Posterior cingulate gyrus (tissue), 11 donors: ENCODE measurements at regions not wholly inside any gene's neighbourhood (a gene's known extent, or its start where the extent isn't known, plus 50 kb on each side); places are given as distances from the start of the nearest gene placed in this dataset.
"Not testable (repeated sequence)": the region's sequence is repeated elsewhere in the genome, so short reads cannot be mapped to it uniquely, and the experiment has no call there.

Experiments
- DNase-seq, 10 donors: peaks; one replicate each; pipeline versions ENCODE4 v3.0.0 to v3.0.0-alpha.2; 2020 to 2021; ENCODE audit warnings: mixed read lengths in 3 of 10
- intact Hi-C: fragments of 100-400 bp; cut with DNase I; formaldehyde crosslinking; loops from one replicate; pipeline ENCODE4 v1.15.1; 2023

DNA sequence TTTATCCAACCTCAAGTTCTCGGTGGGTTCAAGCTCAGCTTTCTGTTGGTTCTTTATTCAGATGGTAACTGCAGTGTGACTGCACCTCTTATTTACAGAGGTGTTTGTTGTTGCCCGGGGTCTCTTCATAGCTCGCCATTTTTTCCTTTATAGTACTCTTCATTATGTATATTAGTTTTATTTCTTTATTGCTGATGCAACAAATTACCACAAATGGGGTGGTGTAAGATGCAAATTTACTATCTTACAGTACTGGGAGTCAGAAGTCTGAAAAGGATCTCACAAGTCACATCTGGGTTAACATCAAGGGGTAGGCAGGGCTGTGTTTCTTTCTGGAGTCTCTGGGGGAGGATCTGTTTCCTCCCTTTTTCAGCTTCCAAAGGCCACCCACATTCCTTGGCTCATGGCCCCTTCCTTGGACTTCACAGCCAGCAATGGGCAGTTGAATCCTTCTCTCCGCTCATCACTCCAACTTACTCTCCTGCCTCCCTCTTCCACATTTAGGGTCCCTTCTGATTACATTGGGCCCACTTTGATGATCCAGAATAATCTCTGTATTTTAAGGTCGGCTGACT is 241.2 kb downstream of the HAPSTR1 start:
- intact Hi-C loops, result no loop called here
- no peak for DNase-seq

- no peak for DNase-seq
- intact Hi-C loops, result no loop called here
Observed at GRCh38 chr16:9333469-9333868, 242.0 kb downstream of the HAPSTR1 start.

GRCh38 chr16:9334103-9334502 is 242.7 kb downstream of the HAPSTR1 start:
- intact Hi-C loops, result no loop called here

DNA sequence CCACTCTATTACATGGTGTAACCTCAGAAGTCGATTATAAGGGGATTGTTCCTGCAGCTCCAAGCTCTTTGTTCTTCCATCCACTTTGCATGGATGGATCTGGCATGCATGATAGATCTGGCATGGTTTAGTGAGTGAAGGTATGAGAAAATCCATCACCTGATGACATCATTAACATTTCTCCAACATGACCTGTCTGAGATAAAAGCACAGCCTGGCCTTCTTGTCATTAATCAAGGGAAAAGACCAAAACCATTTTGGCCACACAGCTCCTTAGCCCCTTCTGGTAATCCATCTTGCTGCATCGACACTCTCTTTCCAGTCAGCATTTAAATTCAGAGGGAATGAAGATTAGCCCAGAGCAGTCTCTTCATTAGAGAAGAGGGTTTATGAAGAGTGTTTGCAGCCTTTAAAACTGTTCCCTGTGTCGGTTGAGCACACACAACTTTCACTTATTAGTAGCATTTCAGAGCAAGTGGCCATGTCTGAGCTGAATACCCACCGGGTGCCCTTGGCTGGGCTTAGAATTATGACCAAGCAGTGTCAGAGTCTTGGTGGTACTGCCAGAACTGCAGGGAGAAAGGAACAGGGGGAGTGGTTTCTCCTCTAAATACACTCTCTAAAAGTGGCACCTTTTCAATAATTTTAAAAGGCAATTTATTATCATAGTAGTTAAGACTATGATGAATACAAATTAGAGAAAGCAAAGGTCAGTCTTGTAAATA is 246.0 kb downstream of the HAPSTR1 start:
- intact Hi-C loops, result no loop called here
- no peak for DNase-seq

More at GRCh38 chr16:9334103-9334502, 242.7 kb downstream of the HAPSTR1 start:
- DNase-seq, result no peak

- DNase-seq, result no peak
- intact Hi-C loops, result no loop called here
Observed at GRCh38 chr16:9338068-9338467, 246.6 kb downstream of the HAPSTR1 start.

GRCh38 chr16:9338510-9338909 is 247.1 kb downstream of the HAPSTR1 start:
- intact Hi-C loops, result no loop called here
- no peak for DNase-seq

GRCh38 chr16:9340526-9341256 is 249.2 kb downstream of the HAPSTR1 start:
- intact Hi-C loops, result no loop called here
- DNase-seq, result peak in 6 of 10 donors; percentile 30 to 92 (median 67)

DNA sequence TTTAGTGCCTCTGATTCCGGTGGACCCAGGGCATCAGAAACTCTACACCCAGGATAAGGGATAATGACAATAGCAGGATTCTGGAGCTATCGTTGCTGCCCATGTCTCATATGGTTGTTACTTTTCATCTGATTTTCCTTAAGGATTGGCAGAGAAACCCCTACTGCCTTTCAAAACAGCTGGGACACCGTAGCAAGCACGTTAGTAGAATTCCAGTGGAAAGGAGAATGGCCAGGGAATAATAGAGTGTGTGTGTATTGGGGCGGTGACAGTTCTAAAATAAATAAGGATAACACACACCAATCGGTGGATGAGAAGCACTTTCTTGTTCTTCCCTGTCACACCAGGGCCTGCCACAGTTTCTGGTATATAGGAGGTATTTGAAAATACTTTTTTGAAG is 251.8 kb downstream of the HAPSTR1 start:
- no peak for DNase-seq

DNA sequence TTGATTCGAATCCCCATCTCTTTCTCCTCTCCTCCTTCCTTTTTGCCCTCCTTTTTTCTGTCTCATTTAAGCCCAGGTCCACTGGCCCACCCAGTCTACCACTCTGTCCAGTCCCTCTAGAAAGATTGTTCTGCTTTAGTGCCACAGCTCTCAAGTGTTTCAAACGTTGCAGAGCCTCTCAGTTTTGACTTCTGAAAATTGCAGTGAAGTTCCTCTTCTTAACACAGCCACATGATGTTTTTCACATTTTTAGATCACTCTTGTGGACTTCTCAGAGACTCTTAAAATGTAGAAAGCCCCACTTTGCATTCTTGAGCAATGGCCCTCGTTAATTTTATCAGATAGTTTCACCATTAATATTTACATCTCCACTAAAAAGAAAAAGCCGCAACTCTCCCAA is 253.1 kb downstream of the HAPSTR1 start:
- DNase-seq, result no peak
- intact Hi-C loops, result no loop called here

More for the DNA sequence above, 251.8 kb downstream of the HAPSTR1 start:
- intact Hi-C loops, result no loop called here

DNA sequence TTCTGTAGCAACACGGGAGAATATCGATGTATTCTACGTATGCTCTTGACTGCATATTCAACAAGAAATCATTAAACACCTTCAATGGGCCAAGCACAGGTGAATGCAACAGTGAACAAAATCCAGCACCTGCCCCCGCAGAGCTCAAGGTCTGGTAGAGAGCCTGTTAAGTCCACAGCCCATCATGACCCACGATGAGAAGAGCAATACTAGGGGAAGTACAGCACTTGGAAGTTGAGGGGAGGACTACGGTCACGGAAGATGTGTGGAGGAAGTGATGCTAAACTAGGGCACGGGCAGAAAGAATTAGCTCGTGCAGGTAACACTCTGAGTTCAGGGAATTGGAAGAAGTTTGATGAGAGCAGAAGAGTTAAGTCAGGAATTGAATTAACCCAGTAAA is 253.6 kb downstream of the HAPSTR1 start:
- intact Hi-C loops, result no loop called here

DNA sequence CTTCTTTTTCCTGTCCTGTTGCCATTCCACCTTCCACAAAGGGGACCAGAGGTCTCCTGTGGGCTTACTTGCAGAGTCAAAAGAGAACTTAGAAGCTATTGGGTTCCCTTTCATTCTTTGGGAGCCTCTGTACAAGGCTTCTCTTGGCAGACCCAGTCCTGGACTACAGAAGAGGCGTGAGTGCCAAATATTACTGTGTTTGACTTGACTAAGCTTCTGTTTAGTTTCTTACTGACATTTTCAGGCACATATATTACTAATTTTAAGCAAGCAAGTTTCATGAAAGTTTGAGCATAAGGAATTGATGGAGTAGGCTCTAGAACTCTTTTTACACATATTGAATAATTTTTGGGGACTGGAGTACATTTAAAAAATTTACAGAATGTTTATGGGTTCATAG is 254.4 kb downstream of the HAPSTR1 start:
- DNase-seq, result no peak
- intact Hi-C loops, result no loop called here

More for the DNA sequence above, 253.6 kb downstream of the HAPSTR1 start:
- DNase-seq, result no peak

DNA sequence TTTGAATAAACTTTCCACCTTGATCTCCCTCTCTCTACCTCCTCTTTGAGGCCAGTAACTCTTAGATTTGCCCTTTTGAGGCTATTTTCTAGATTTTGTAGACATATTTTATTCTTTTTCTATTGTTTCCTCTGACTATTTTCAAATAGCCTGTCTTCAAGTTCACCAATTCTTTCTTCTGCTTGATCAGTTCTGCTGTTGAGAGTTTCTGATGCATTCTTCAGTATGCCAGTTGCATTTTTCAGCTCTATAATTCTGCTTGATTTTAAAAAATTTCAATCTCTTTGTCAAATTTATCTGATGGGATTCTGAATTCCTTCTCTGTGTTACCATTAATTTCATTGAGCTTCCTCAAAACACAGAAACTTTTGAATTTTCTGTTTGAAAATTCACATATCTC is 257.5 kb downstream of the HAPSTR1 start:
- no peak for DNase-seq
- intact Hi-C loops, result no loop called here

DNA sequence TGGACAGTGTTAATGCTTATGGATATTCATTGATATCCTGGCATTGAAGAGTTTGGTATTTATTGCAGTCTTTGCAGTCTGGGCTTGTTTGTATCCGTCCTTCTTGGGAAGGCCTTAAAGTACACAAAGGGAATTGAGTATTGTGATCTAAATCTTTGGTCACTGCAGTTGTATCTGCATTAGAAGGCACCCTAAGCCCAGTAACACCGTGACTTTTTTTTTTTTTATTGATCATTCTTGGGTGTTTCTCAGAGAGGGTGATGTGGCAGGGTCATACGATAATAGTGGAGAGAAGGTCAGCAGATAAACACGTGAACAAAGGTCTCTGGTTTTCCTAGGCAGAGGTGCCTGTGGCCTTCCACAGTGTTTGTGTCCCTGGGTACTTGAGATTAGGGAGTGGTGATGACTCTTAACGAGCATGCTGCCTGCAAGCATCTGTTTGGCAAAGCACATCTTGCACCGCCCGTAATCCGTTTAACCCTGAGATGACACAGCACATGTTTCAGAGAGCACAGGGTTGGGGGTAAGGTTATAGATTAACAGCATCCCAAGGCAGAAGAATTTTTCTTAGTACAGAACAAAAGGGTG is 258.0 kb downstream of the HAPSTR1 start:
- DNase-seq, intact Hi-C loops: not testable (repeated sequence)

GRCh38 chr16:9350119-9350799 is 258.8 kb downstream of the HAPSTR1 start:
- intact Hi-C loops, DNase-seq: not testable (repeated sequence)

- intact Hi-C loops, result no loop called here
- no peak for DNase-seq
Observed at GRCh38 chr16:9351440-9351839, 260.0 kb downstream of the HAPSTR1 start.

GRCh38 chr16:9351841-9352434 is 260.5 kb downstream of the HAPSTR1 start:
- DNase-seq, result no peak
- intact Hi-C loops, result no loop called here

- no peak for DNase-seq
- intact Hi-C loops, result no loop called here
Observed at GRCh38 chr16:9357829-9358228, 266.4 kb downstream of the HAPSTR1 start.

GRCh38 chr16:9360075-9360474 is 268.6 kb downstream of the HAPSTR1 start:
- no peak for DNase-seq
- intact Hi-C loops, result no loop called here

DNA sequence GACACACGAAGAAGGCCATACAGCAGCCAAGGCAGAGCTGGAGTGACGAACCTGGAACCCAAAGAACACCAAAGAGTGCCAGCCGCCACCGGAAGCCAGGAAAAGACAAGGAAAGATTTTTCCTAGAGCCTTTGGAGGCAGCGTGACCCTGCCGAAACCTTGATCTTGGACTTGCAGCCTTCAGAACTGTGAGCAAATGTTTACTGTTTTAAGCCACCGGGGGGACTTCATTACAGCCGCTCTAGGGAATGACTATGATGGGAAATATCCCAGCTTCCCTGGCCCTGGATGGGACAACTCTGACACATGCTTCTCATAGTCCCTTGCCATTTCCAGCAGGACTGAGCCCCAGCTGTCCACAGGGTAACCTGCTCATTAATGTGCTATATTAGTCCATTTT is 270.6 kb downstream of the HAPSTR1 start:
- no peak for DNase-seq
- intact Hi-C loops, result no loop called here

DNA sequence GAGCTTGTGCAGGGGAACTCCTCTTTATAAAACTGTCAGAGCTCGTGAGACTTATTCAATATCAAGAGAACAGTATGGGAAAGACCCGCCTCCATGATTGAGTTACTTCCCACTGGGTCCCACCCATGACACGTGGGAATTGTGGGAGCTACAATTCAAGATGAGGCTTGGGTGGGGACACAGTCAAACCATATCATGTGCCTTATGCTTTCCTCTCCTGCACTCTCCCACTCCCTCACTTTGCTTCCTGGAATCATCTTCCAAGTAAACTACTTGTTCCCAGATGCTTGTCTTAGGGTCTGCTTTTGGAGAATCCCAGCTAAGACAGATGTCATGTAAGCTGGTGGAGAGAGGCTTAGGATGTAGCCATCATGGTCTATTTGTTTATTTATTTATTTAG is 271.2 kb downstream of the HAPSTR1 start:
- intact Hi-C loops, result no loop called here

More for the DNA sequence above, 271.2 kb downstream of the HAPSTR1 start:
- DNase-seq, result no peak
